ENCODE measurements at regions not wholly inside any gene's neighbourhood (a gene's known extent, or its start where the extent isn't known, plus 50 kb on each side); places are given as distances from the start of the nearest gene placed in this dataset.

GRCh38 chr11:112469376-112469775 is 208.7 kb upstream of the PLET1 start:
- H3K27ac ChIP-seq: no peak overlapping the region
- no peak for TF ChIP-seq POLR2A (IDR thresholded peaks at IDR 0.05)
- no peak for TF ChIP-seq CTCF (IDR thresholded peaks at IDR 0.05)
- no peak for DNase-seq
- H3K27me3 ChIP-seq: peaks cover 0 to 22% (median 0%) of the 10 kb centered on the region in 4 donors
- H3K4me3 ChIP-seq: no peak overlapping the region
- H3K36me3 ChIP-seq: no peaks in the 10 kb centered on the region
- intact Hi-C loops (cut with DNase I): no loop called here
- H3K4me1 ChIP-seq: no peaks in the 10 kb centered on the region
- 79 to 90% methylated on average over 2 to 4 of the region's 4 CpGs for WGBS, 2 donors
- H3K9me3 ChIP-seq: no peaks in the 10 kb centered on the region

GRCh38 chr11:112470355-112470754 is 209.7 kb upstream of the PLET1 start:
- Histone ChIP-seq H3K27ac (no peak overlapping the region), H3K4me1 (no peaks in the 10 kb centered on the region), H3K9me3 (no peaks in the 10 kb centered on the region), H3K27me3 (peaks cover 0 to 17% (median 0%) of the 10 kb centered on the region in 4 donors), H3K4me3 (no peak overlapping the region), H3K36me3 (no peaks in the 10 kb centered on the region)
- 57 to 72% methylated on average over 4 of the region's 4 CpGs for WGBS, 2 donors
- intact Hi-C loops (cut with DNase I): no loop called here
- no peak for DNase-seq
- TF ChIP-seq CTCF (IDR thresholded peaks at IDR 0.05) (no peak), POLR2A (IDR thresholded peaks at IDR 0.05) (no peak)

- Histone ChIP-seq H3K4me3 (no peak overlapping the region), H3K36me3 (no peaks in the 10 kb centered on the region), H3K4me1 (no peaks in the 10 kb centered on the region), H3K27me3 (peaks cover 0 to 17% (median 0%) of the 10 kb centered on the region in 4 donors), H3K9me3 (no peaks in the 10 kb centered on the region), H3K27ac (no peak overlapping the region)
- intact Hi-C loops (cut with DNase I): no loop called here
- TF ChIP-seq POLR2A (IDR thresholded peaks at IDR 0.05): no peak
- no peak for TF ChIP-seq CTCF (IDR thresholded peaks at IDR 0.05)
- WGBS, 2 donors: 56 to 77% methylated on average over 4 to 5 of the region's 5 CpGs
- no peak for DNase-seq
These were observed 211.1 kb upstream of the PLET1 start for GRCh38 chr11:112471731-112472130.

- WGBS, 2 donors: 61% methylated on average over 2 of the region's 2 CpGs; no CpG with 5 or more reads in 1 of the 2 donors
- Histone ChIP-seq H3K4me1 (peaks cover 0 to 26% (median 5%) of the 10 kb centered on the region in 3 donors), H3K9me3 (no peaks in the 10 kb centered on the region), H3K27ac (no peak overlapping the region), H3K4me3 (no peak overlapping the region), H3K36me3 (no peaks in the 10 kb centered on the region), H3K27me3 (peaks cover 0 to 22% (median 0%) of the 10 kb centered on the region in 4 donors)
- TF ChIP-seq CTCF (IDR thresholded peaks at IDR 0.05): no peak
- TF ChIP-seq POLR2A (IDR thresholded peaks at IDR 0.05): no peak
- DNase-seq: no peak
- intact Hi-C loops (cut with DNase I): no loop called here
These were observed 216.5 kb upstream of the PLET1 start for GRCh38 chr11:112477152-112477551.

- no peak for DNase-seq
- H3K27me3 ChIP-seq: peaks cover 0 to 20% (median 0%) of the 10 kb centered on the region in 4 donors
- H3K9me3 ChIP-seq: no peaks in the 10 kb centered on the region
- H3K27ac ChIP-seq: peak overlapping the region in 1 of 4 donors; percentile 14
- no peak overlapping the region for H3K4me3 ChIP-seq
- intact Hi-C loops (cut with DNase I): no loop called here
- WGBS, 2 donors: 31 to 83% methylated on average over 1 to 2 of the region's 6 CpGs
- no peaks in the 10 kb centered on the region for H3K36me3 ChIP-seq
- peaks cover 0 to 26% (median 5%) of the 10 kb centered on the region in 3 donors for H3K4me1 ChIP-seq
- no peak for TF ChIP-seq POLR2A (IDR thresholded peaks at IDR 0.05)
- no peak for TF ChIP-seq CTCF (IDR thresholded peaks at IDR 0.05)
These were observed 217.1 kb upstream of the PLET1 start for GRCh38 chr11:112477581-112478317.
